Mammary epithelial cell (primary cell): ENCODE measurements at regions not wholly inside any gene's neighbourhood (a gene's known extent, or its start where the extent isn't known, plus 50 kb on each side); places are given as distances from the start of the nearest gene placed in this dataset.

Experiments used
- CTCF ChIP-seq, 2 donors: IDR thresholded peaks in 1 of 2; conservative IDR thresholded peaks in 1 of 2; 2 replicates each; pipeline ENCODE4 v1.5.1; 2011 to 2012; ENCODE audit warnings: inconsistent platforms in 2 of 2, low read length in 2 of 2, mild to moderate bottlenecking in 2 of 2, control low read depth in 1 of 2, low read depth in 1 of 2; ENCODE audit not compliant: insufficient read depth in 1 of 2; ENCODE audit errors: extremely low read depth in 1 of 2
- EZH2 ChIP-seq: IDR thresholded peaks from 2 replicates; pipeline ENCODE4 v1.6.1; 2012; ENCODE audit warnings: low read length, inconsistent platforms, borderline replicate concordance

GRCh38 chr13:33973194-33973593, 155.2 kb downstream of the RFC3 start:
- TF ChIP-seq CTCF (conservative IDR thresholded peaks at IDR 0.05 in 1 of 2, IDR thresholded peaks at IDR 0.05 in 1 of 2; ENCODE audit: extremely low read depth in 1 of 2, insufficient read depth in 1 of 2, low read depth in 1 of 2, low read length in 2 of 2) (no peak), EZH2 (no peak)
